ENCODE measurements at regions not wholly inside any gene's neighbourhood (a gene's known extent, or its start where the extent isn't known, plus 50 kb on each side); places are given as distances from the start of the nearest gene placed in this dataset.

- Histone ChIP-seq H2BK120ac (replicated peaks; ENCODE audit: low read depth, low read length) (no peak overlapping the region), H2BK20ac (ENCODE audit: low read length) (no peak overlapping the region), H3K4me3 (ENCODE audit: extremely low read depth in 1 of 4, insufficient read depth in 2 of 4, low read depth in 3 of 4, low read length in 4 of 4) (no peak overlapping the region), H2BK12ac (ENCODE audit: low read depth, low read length) (no peak overlapping the region), H3K4ac (replicated peaks; ENCODE audit: insufficient read length, low read depth, low read length) (no peak overlapping the region), H3K36me3 (ENCODE audit: control insufficient read depth in 2 of 4, insufficient read depth in 4 of 4, low read length in 3 of 4) (no peaks in the 10 kb centered on the region), H3K79me1 (ENCODE audit: low read depth, low read length) (no peaks in the 10 kb centered on the region), H3K56ac (replicated peaks; ENCODE audit: insufficient read length, low read depth, low read length) (no peak overlapping the region), H4K91ac (replicated peaks; ENCODE audit: insufficient read length, low read length) (no peak overlapping the region), H3K4me1 (replicated peaks in 1 of 4; ENCODE audit: control insufficient read depth in 3 of 4, insufficient read depth in 4 of 4, low read length in 3 of 4) (no peaks in the 10 kb centered on the region), H3K4me2 (ENCODE audit: insufficient read depth in 1 of 2, low read depth in 2 of 2, low read length in 2 of 2) (no peak overlapping the region), H3K18ac (ENCODE audit: extremely low read depth, low read length) (no peak overlapping the region), H3K14ac (ENCODE audit: insufficient read length) (no peak overlapping the region), H3K9ac (replicated peaks in 1 of 4; ENCODE audit: extremely low read depth in 1 of 4, low read depth in 3 of 4, low read length in 3 of 4) (no peak overlapping the region), H3K23me2 (ENCODE audit: low read depth, low read length) (no peaks in the 10 kb centered on the region), H3K9me3 (ENCODE audit: insufficient read depth in 2 of 2, low read depth in 1 of 2, low read length in 1 of 2) (peaks cover 0 to under 1% of the 10 kb centered on the region in 2 experiments; a peak in 1 of 4 replicates), H4K8ac (ENCODE audit: extremely low read depth, insufficient read depth, low read length) (no peak overlapping the region), H3K79me2 (ENCODE audit: control insufficient read depth in 1 of 2, insufficient read depth in 2 of 2, low read length in 2 of 2) (no peaks in the 10 kb centered on the region), H3K27me3 (replicated peaks in 1 of 4; ENCODE audit: control insufficient read depth in 3 of 4, extremely low read depth in 1 of 4, insufficient read depth in 3 of 4, low read length in 3 of 4) (no peaks in the 10 kb centered on the region), H3K27ac (ENCODE audit: low read depth, low read length) (no peak overlapping the region), H2BK15ac (ENCODE audit: low read length) (no peak overlapping the region), H2AK5ac (ENCODE audit: low read depth, low read length) (no peak overlapping the region), H3K23ac (ENCODE audit: insufficient read length) (no peak overlapping the region), H2BK5ac (ENCODE audit: low read depth, low read length) (no peak overlapping the region), H4K20me1 (replicated peaks in 1 of 2; ENCODE audit: control insufficient read depth in 1 of 2, insufficient read depth in 2 of 2, low read length in 2 of 2) (no peaks in the 10 kb centered on the region), H4K5ac (ENCODE audit: insufficient read length, low read depth, low read length) (no peak overlapping the region), H2AFZ (ENCODE audit: low read length) (no peak overlapping the region)
- 100% methylated on average over 2 of the region's 2 CpGs; no CpG with 5 or more reads in 1 of the 2 experiments for WGBS, 2 experiments (ENCODE audit: extremely low coverage in 1 of 2, insufficient coverage in 1 of 2, insufficient read length in 1 of 2, insufficient replicate concordance in 2 of 2, low coverage in 1 of 2, low lambda C conversion rate in 2 of 2, missing lambda C conversion rate in 1 of 2)
- DNase-seq (ENCODE audit: low read depth in 1 of 2, low spot score in 2 of 2) (no peak), FAIRE-seq (no peak)
- POLR2A ChIA-PET (ENCODE audit: partially characterized antibody), result no interaction called here
- CTCF ChIA-PET (ENCODE audit: partially characterized antibody), result interaction anchor here (0.9 to 1.2 kb wide), 3 partner anchors 26 to 57 kb away, joined by 3 read pairs; no protein-coding TSS in a partner anchor
- TF ChIP-seq JUND (IDR thresholded peaks at IDR 0.05; ENCODE audit: low read length) (no peak), BRCA1 (IDR thresholded peaks at IDR 0.05; ENCODE audit: low read depth, low read length) (no peak), CHD1 (IDR thresholded peaks at IDR 0.05; ENCODE audit: low read depth, low read length) (no peak), TAF1 (IDR thresholded peaks at IDR 0.05; ENCODE audit: low read depth, low read length) (no peak), RXRA (IDR thresholded peaks at IDR 0.05; ENCODE audit: insufficient read depth, low read depth, low read length) (no peak), SRF (IDR thresholded peaks at IDR 0.05; ENCODE audit: low read depth, low read length) (no peak), SUZ12 (IDR thresholded peaks at IDR 0.05; ENCODE audit: low read length) (no peak), KDM5A (IDR thresholded peaks at IDR 0.05; ENCODE audit: low read length) (no peak), RNF2 (IDR thresholded peaks at IDR 0.05; ENCODE audit: borderline replicate concordance, low read depth, low read length, missing control alignments, poor library complexity, severe bottlenecking) (no peak), POLR2AphosphoS5 (IDR thresholded peaks at IDR 0.05; ENCODE audit: low read depth, low read length) (no peak), TCF12 (IDR thresholded peaks at IDR 0.05; ENCODE audit: low read depth, low read length) (no peak), SAP30 (IDR thresholded peaks at IDR 0.05; ENCODE audit: insufficient read depth, insufficient replicate concordance, low read length) (no peak), ASH2L (IDR thresholded peaks at IDR 0.05; ENCODE audit: low read length) (no peak)
- TF ChIP-seq, protein P1, sequence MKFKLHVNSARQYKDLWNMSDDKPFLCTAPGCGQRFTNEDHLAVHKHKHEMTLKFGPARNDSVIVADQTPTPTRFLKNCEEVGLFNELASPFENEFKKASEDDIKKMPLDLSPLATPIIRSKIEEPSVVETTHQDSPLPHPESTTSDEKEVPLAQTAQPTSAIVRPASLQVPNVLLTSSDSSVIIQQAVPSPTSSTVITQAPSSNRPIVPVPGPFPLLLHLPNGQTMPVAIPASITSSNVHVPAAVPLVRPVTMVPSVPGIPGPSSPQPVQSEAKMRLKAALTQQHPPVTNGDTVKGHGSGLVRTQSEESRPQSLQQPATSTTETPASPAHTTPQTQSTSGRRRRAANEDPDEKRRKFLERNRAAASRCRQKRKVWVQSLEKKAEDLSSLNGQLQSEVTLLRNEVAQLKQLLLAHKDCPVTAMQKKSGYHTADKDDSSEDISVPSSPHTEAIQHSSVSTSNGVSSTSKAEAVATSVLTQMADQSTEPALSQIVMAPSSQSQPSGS (IDR thresholded peaks at IDR 0.05; ENCODE audit: low read length), result no peak
Measured at GRCh38 chr5:152933056-152933455, 528.0 kb upstream of the NMUR2 start.
